IMR-90 (cell line): ENCODE measurements at regions not wholly inside any gene's neighbourhood (a gene's known extent, or its start where the extent isn't known, plus 50 kb on each side); places are given as distances from the start of the nearest gene placed in this dataset.
"Not testable (repeated sequence)": the region's sequence is repeated elsewhere in the genome, so short reads cannot be mapped to it uniquely, and the experiment has no call there.

Experiments used
- ATAC-seq: fragments of 200-7000 bp; cut with Tn5 transposase; 2 replicates; pipeline ENCODE4 v1.9.1; 2020; ENCODE audit warnings: low read depth, mild to moderate bottlenecking, moderate library complexity
- BruUV-seq: library from RNA; stranded (reverse); fragments of 400-500 nt; replicated peaks from 2 replicates; lab custom pipeline; 2021; lab: Mats Ljungman, UMichigan
- CTCF ChIA-PET: fragments of 300-600 bp; formaldehyde crosslinking; extraction: SDS; loops from one replicate; lab custom pipeline; 2021; ENCODE audit warnings: antibody characterized with exemption; lab: Yijun Ruan, JAX
- POLR2A ChIA-PET: fragments of 300-600 bp; sonication (Branson Sonifier 250); formaldehyde crosslinking; loops from one replicate; lab custom pipeline; 2022; ENCODE audit warnings: antibody characterized with exemption; ENCODE audit not compliant: unreplicated experiment; lab: Charles Lee
- DNase-seq: peaks from one replicate; pipeline ENCODE4 v3.0.0; 2013
- H2AFZ ChIP-seq: replicated peaks from 2 replicates; pipeline ENCODE3; 2013; ENCODE audit warnings: low read length, mild to moderate bottlenecking; ENCODE audit not compliant: poor library complexity
- H2AK5ac ChIP-seq: 2 replicates; pipeline ENCODE4 v1.6.1; 2013; ENCODE audit warnings: low read depth, low read length, inconsistent platforms
- H2AK9ac ChIP-seq: replicated peaks from 2 replicates; pipeline ENCODE3; 2013; ENCODE audit warnings: mild to moderate bottlenecking, low read depth, low read length, moderate library complexity; ENCODE audit not compliant: poor library complexity
- H2BK120ac ChIP-seq: 2 replicates; pipeline ENCODE4 v1.6.1; 2013; ENCODE audit warnings: low read depth, low read length, inconsistent platforms
- H2BK15ac ChIP-seq: 3 replicates; pipeline ENCODE4 v1.6.1; 2013; ENCODE audit warnings: low read depth, low read length, inconsistent platforms
- H2BK20ac ChIP-seq: 2 replicates; pipeline ENCODE4 v1.6.1; 2013; ENCODE audit warnings: low read depth, mild to moderate bottlenecking, inconsistent platforms, low read length, moderate library complexity
- H2BK5ac ChIP-seq: 2 replicates; pipeline ENCODE4 v1.6.1; 2013; ENCODE audit warnings: mild to moderate bottlenecking, low read depth, low read length, inconsistent platforms; ENCODE audit not compliant: poor library complexity, severe bottlenecking
- H3K14ac ChIP-seq: replicated peaks from 2 replicates; pipeline ENCODE4 v1.6.1; 2013; ENCODE audit warnings: low read depth, low read length, inconsistent platforms
- H3K18ac ChIP-seq: 2 replicates; pipeline ENCODE4 v1.6.1; 2013; ENCODE audit warnings: low read depth, low read length, control low read depth
- H3K23ac ChIP-seq: 2 replicates; pipeline ENCODE4 v1.6.1; 2013; ENCODE audit warnings: low read depth, low read length, inconsistent platforms
- H3K27ac ChIP-seq: 2 replicates; pipeline ENCODE4 v1.5.1; 2013; ENCODE audit warnings: mild to moderate bottlenecking, control low read depth, low read length; ENCODE audit not compliant: insufficient read depth
- H3K27me3 ChIP-seq: 2 replicates; pipeline ENCODE4 v1.6.1; 2013; ENCODE audit warnings: low read length; ENCODE audit not compliant: control insufficient read depth, insufficient read depth
- H3K36me3 ChIP-seq: 2 replicates; pipeline ENCODE4 v1.6.1; 2013; ENCODE audit warnings: low read length, mixed read lengths; ENCODE audit not compliant: control insufficient read depth, insufficient read depth
- H3K4ac ChIP-seq: 2 replicates; pipeline ENCODE4 v1.6.1; 2013; ENCODE audit warnings: low read depth, low read length, inconsistent platforms
- H3K4me1 ChIP-seq: 2 replicates; pipeline ENCODE4 v1.6.1; 2013; ENCODE audit warnings: low read length, mixed read lengths; ENCODE audit not compliant: control insufficient read depth, insufficient read depth
- H3K4me2 ChIP-seq: 2 replicates; pipeline ENCODE4 v1.6.1; 2013; ENCODE audit warnings: low read depth, mild to moderate bottlenecking, control low read depth, low read length, moderate library complexity
- H3K4me3 ChIP-seq: 2 replicates; pipeline ENCODE4 v1.5.1; 2013; ENCODE audit warnings: low read depth, mild to moderate bottlenecking, control low read depth, low read length, moderate library complexity; ENCODE audit not compliant: insufficient read depth
- H3K56ac ChIP-seq: 2 replicates; pipeline ENCODE4 v1.6.1; 2013; ENCODE audit warnings: low read length, inconsistent platforms; ENCODE audit not compliant: insufficient read depth; ENCODE audit errors: extremely low read depth
- H3K79me1 ChIP-seq, 2 experiments: 2 replicates each; pipeline ENCODE4 v1.6.1; 2013; ENCODE audit warnings: low read length in 2 of 2, inconsistent platforms in 1 of 2, low read depth in 1 of 2
- H3K9ac ChIP-seq: 2 replicates; pipeline ENCODE4 v1.6.1; 2013; ENCODE audit warnings: low read depth, low read length, control low read depth
- H3K9me1 ChIP-seq: 2 replicates; pipeline ENCODE4 v1.6.1; 2013; ENCODE audit warnings: low read length, inconsistent platforms; ENCODE audit not compliant: insufficient read depth
- H3K9me3 ChIP-seq: 2 replicates; pipeline ENCODE4 v1.6.1; 2013; ENCODE audit warnings: low read length; ENCODE audit not compliant: control insufficient read depth, insufficient read depth
- H4K20me1 ChIP-seq: 2 replicates; pipeline ENCODE4 v1.6.1; 2013; ENCODE audit warnings: low read length, inconsistent platforms; ENCODE audit not compliant: insufficient read depth
- H4K5ac ChIP-seq: 2 replicates; pipeline ENCODE4 v1.6.1; 2013; ENCODE audit warnings: mild to moderate bottlenecking, low read depth, low read length, control low read depth
- H4K8ac ChIP-seq, 2 experiments: 2 replicates each; pipeline ENCODE4 v1.6.1; 2013; ENCODE audit warnings: low read depth in 2 of 2, low read length in 2 of 2, control low read depth in 1 of 2, inconsistent platforms in 1 of 2
- H4K91ac ChIP-seq: 2 replicates; pipeline ENCODE4 v1.6.1; 2013; ENCODE audit warnings: low read depth, low read length, inconsistent platforms; ENCODE audit not compliant: insufficient read depth
- BHLHE40 ChIP-seq: fragments of 150-350 bp; IDR thresholded peaks from 2 replicates; pipeline ENCODE4 v1.6.1; 2016; ENCODE audit warnings: mild to moderate bottlenecking, low read depth, low read length
- CHD1 ChIP-seq: IDR thresholded peaks from 2 replicates; pipeline ENCODE4 v1.6.1; 2012; ENCODE audit warnings: low read depth, low read length, improper control_type of control experiment
- ELK1 ChIP-seq: fragments of 150-350 bp; IDR thresholded peaks from 2 replicates; pipeline ENCODE4 v1.6.1; 2016; ENCODE audit warnings: low read depth, mild to moderate bottlenecking, low read length, moderate library complexity, borderline replicate concordance
- FOS ChIP-seq: fragments of 150-350 bp; IDR thresholded peaks from 2 replicates; pipeline ENCODE4 v1.6.1; 2016; ENCODE audit warnings: low read depth, low read length
- MAFK ChIP-seq: IDR thresholded peaks from 2 replicates; pipeline ENCODE4 v1.6.1; 2012; ENCODE audit warnings: low read depth, low read length, improper control_type of control experiment
- NFE2L2 ChIP-seq: fragments of 150-350 bp; IDR thresholded peaks from 2 replicates; pipeline ENCODE4 v1.6.1; 2016; ENCODE audit warnings: low read depth, mild to moderate bottlenecking, low read length
- POLR2A ChIP-seq: IDR thresholded peaks from 2 replicates; pipeline ENCODE4 v1.6.1; 2012; ENCODE audit warnings: mild to moderate bottlenecking, low read depth, low read length
- RFX5 ChIP-seq: IDR thresholded peaks from 2 replicates; pipeline ENCODE4 v1.8.0; 2012; ENCODE audit warnings: low read depth, mild to moderate bottlenecking, low read length, moderate library complexity
- SMC3 ChIP-seq: fragments of 150-350 bp; IDR thresholded peaks from 2 replicates; pipeline ENCODE4 v1.6.1; 2016; ENCODE audit warnings: low read depth, mild to moderate bottlenecking, antibody characterized with exemption, low read length, moderate library complexity
- WGBS, 2 experiments: methylation state at CpG; one replicate each; pipeline versions ENCODE4 v1.1.5 to v1.1.7; 2013; ENCODE audit warnings: missing lambda C conversion rate in 2 of 2; ENCODE audit not compliant: insufficient read length in 1 of 2; ENCODE audit errors: extremely low coverage in 2 of 2; 5-methylcytosine and 5-hydroxymethylcytosine counted together
- dilution Hi-C: fragments of 300-500 bp; cut with HindIII; formaldehyde crosslinking; loops from one replicate; pipeline ENCODE4 v1.14.3; 2018; ENCODE audit warnings: low sequenced_read_pairs; ENCODE audit not compliant: unreplicated experiment
- in situ Hi-C: fragments of 300-500 bp; cut with MboI; formaldehyde crosslinking; loops from 3 replicates; pipeline ENCODE4 v1.14.3; 2019; ENCODE audit warnings: low sequenced_read_pairs, inconsistent platforms, mixed read lengths
- intact Hi-C: fragments of 100-400 bp; cut with micrococcal nuclease; formaldehyde crosslinking; loops from 2 replicates; pipeline ENCODE4 v1.10.0; 2022

GRCh38 chr2:242075696-242076095 lies 206.2 kb downstream of the RTP5 start:
- H4K8ac ChIP-seq = no peak overlapping the region
- H2AK5ac ChIP-seq = no peak overlapping the region
- DNase-seq = no peak
- H4K5ac ChIP-seq = no peak overlapping the region
- no peak for ATAC-seq
- H3K18ac ChIP-seq = peak overlapping the region; percentile 8; the same call in 1 of the 2 replicates
- no peak overlapping the region for H2AFZ ChIP-seq
- peaks cover 6% of the 10 kb centered on the region for H3K27me3 ChIP-seq
- H3K27ac ChIP-seq = no peak overlapping the region
- CTCF ChIA-PET = no interaction called here
- in situ Hi-C loops (no loop called here), dilution Hi-C loops (no loop called here), intact Hi-C loops (no loop called here)
- H4K20me1 ChIP-seq = no peaks in the 10 kb centered on the region
- H2BK20ac ChIP-seq = no peak overlapping the region
- no peak overlapping the region for H3K9ac ChIP-seq
- H3K4me1 ChIP-seq = peaks cover 9% of the 10 kb centered on the region
- 0 out of 2 replicates have a peak overlapping the region, but pooled peaks have one; percentile 1 for H3K4ac ChIP-seq
- POLR2A ChIA-PET = no interaction called here
- H3K9me3 ChIP-seq = no peaks in the 10 kb centered on the region
- no peak overlapping the region for H3K14ac ChIP-seq
- H3K56ac ChIP-seq = no peak overlapping the region
- H3K4me2 ChIP-seq = no peak overlapping the region
- no peak overlapping the region for H2BK120ac ChIP-seq
- no peak overlapping the region for H3K4me3 ChIP-seq
- no peaks in the 10 kb centered on the region for H3K79me1 ChIP-seq
- H2BK5ac ChIP-seq = no peak overlapping the region
- H3K23ac ChIP-seq = no peak overlapping the region
- no peak overlapping the region for H4K91ac ChIP-seq
- no peak overlapping the region for H2BK15ac ChIP-seq
- H3K36me3 ChIP-seq = no peaks in the 10 kb centered on the region
- BruUV-seq = no TSS peak
- TF ChIP-seq SMC3 = no peak
- no peak for TF ChIP-seq BHLHE40
- no peak for TF ChIP-seq NFE2L2
- no peak for TF ChIP-seq CHD1
- TF ChIP-seq ELK1 = no peak
- TF ChIP-seq RFX5 = no peak
- TF ChIP-seq POLR2A = no peak
- TF ChIP-seq FOS = no peak
- TF ChIP-seq MAFK = no peak
- H3K9me1 ChIP-seq = no peaks in the 10 kb centered on the region; the same call in 1 of the 2 replicates
- WGBS, 2 experiments = no CpG with 5 or more reads among the region's 7 CpGs
- H2AK9ac ChIP-seq = no peak overlapping the region

- H3K18ac ChIP-seq, BruUV-seq, H3K4me3 ChIP-seq, in situ Hi-C loops, H3K23ac ChIP-seq, H3K4me2 ChIP-seq, H3K56ac ChIP-seq, H2AFZ ChIP-seq, H2BK20ac ChIP-seq, H3K4me1 ChIP-seq, CTCF ChIA-PET, H3K27ac ChIP-seq, dilution Hi-C loops, H4K5ac ChIP-seq, H2BK15ac ChIP-seq, H3K79me1 ChIP-seq, H2AK5ac ChIP-seq, intact Hi-C loops, H3K4ac ChIP-seq, H3K9me1 ChIP-seq, H3K27me3 ChIP-seq, H2BK120ac ChIP-seq, H2BK5ac ChIP-seq, H3K14ac ChIP-seq, H2AK9ac ChIP-seq, H4K20me1 ChIP-seq, H3K9ac ChIP-seq, H3K36me3 ChIP-seq, H4K91ac ChIP-seq, POLR2A ChIA-PET, DNase-seq, H3K9me3 ChIP-seq, ATAC-seq, H4K8ac ChIP-seq: not testable (repeated sequence)
- no CpG with 5 or more reads among the region's 4 CpGs for WGBS, 2 experiments
These were observed 206.7 kb downstream of the RTP5 start for GRCh38 chr2:242076184-242076583.
